ENCODE measurements at regions not wholly inside any gene's neighbourhood (a gene's known extent, or its start where the extent isn't known, plus 50 kb on each side); places are given as distances from the start of the nearest gene placed in this dataset.

- TF ChIP-seq EZH2 (IDR thresholded peaks at IDR 0.05; ENCODE audit: insufficient read depth, low read length) (no peak), CTCF (IDR thresholded peaks at IDR 0.05; ENCODE audit: insufficient read depth, low read depth, low read length) (no peak)
- no peak overlapping the region for H3K27ac Mint-ChIP-seq (ENCODE audit: unreplicated experiment)
- H3K4me1 Mint-ChIP-seq (ENCODE audit: low read depth, unreplicated experiment) = no peaks in the 10 kb centered on the region
- no peak for FAIRE-seq
- no peaks in the 10 kb centered on the region for H3K9me3 Mint-ChIP-seq (ENCODE audit: unreplicated experiment)
- H3K9ac ChIP-seq (ENCODE audit: low read length) = no peak overlapping the region
- H3K4me3 ChIP-seq (ENCODE audit: insufficient read depth, low read depth, low read length) = no peak overlapping the region
- H3K27me3 ChIP-seq (ENCODE audit: insufficient read depth, low read length) = no peaks in the 10 kb centered on the region
- H4K20me1 ChIP-seq (ENCODE audit: insufficient read depth, low read length) = no peaks in the 10 kb centered on the region
- H3K27me3 Mint-ChIP-seq (ENCODE audit: low read depth, unreplicated experiment) = no peaks in the 10 kb centered on the region
- H2AFZ ChIP-seq (ENCODE audit: low read depth, low read length) = no peak overlapping the region
- no peaks in the 10 kb centered on the region for H3K36me3 Mint-ChIP-seq (ENCODE audit: low read depth, unreplicated experiment)
- no peaks in the 10 kb centered on the region for H3K36me3 ChIP-seq (ENCODE audit: insufficient read depth, low read length)
- no peaks in the 10 kb centered on the region for H3K79me2 ChIP-seq (ENCODE audit: insufficient read depth, low read length)
- no peak overlapping the region for H3K27ac ChIP-seq (ENCODE audit: low read depth, low read length)
- no peaks in the 10 kb centered on the region for H3K4me1 ChIP-seq (ENCODE audit: insufficient read depth, low read length)
- H3K4me2 ChIP-seq (ENCODE audit: low read length) = no peak overlapping the region
- no peak overlapping the region for H3K4me3 Mint-ChIP-seq (ENCODE audit: unreplicated experiment)
- no peaks in the 10 kb centered on the region for H3K9me3 ChIP-seq (ENCODE audit: insufficient read depth, low read depth, low read length)
- DNase-seq (ENCODE audit: low read depth) = no peak
These were observed 120.1 kb upstream of the POC5 start for GRCh38 chr5:75837258-75837841.

- no peak overlapping the region for H3K27ac ChIP-seq (ENCODE audit: low read depth, low read length)
- no peak overlapping the region for H2AFZ ChIP-seq (ENCODE audit: low read depth, low read length)
- H3K27ac Mint-ChIP-seq (ENCODE audit: unreplicated experiment) = no peak overlapping the region
- no peak for DNase-seq (ENCODE audit: low read depth)
- no peak overlapping the region for H3K4me3 Mint-ChIP-seq (ENCODE audit: unreplicated experiment)
- H3K4me2 ChIP-seq (ENCODE audit: low read length) = no peak overlapping the region
- H3K36me3 ChIP-seq (ENCODE audit: insufficient read depth, low read length) = no peaks in the 10 kb centered on the region
- H3K79me2 ChIP-seq (ENCODE audit: insufficient read depth, low read length) = no peaks in the 10 kb centered on the region
- no peak for TF ChIP-seq EZH2 (IDR thresholded peaks at IDR 0.05; ENCODE audit: insufficient read depth, low read length)
- no peak for TF ChIP-seq CTCF (IDR thresholded peaks at IDR 0.05; ENCODE audit: insufficient read depth, low read depth, low read length)
- H3K27me3 ChIP-seq (ENCODE audit: insufficient read depth, low read length) = no peaks in the 10 kb centered on the region
- H4K20me1 ChIP-seq (ENCODE audit: insufficient read depth, low read length) = no peaks in the 10 kb centered on the region
- H3K9me3 ChIP-seq (ENCODE audit: insufficient read depth, low read depth, low read length) = peaks cover 9% of the 10 kb centered on the region
- H3K9ac ChIP-seq (ENCODE audit: low read length) = no peak overlapping the region
- no peaks in the 10 kb centered on the region for H3K4me1 Mint-ChIP-seq (ENCODE audit: low read depth, unreplicated experiment)
- H3K36me3 Mint-ChIP-seq (ENCODE audit: low read depth, unreplicated experiment) = no peaks in the 10 kb centered on the region
- no peak for FAIRE-seq
- H3K27me3 Mint-ChIP-seq (ENCODE audit: low read depth, unreplicated experiment) = no peaks in the 10 kb centered on the region
- no peak overlapping the region for H3K4me3 ChIP-seq (ENCODE audit: insufficient read depth, low read depth, low read length)
- no peaks in the 10 kb centered on the region for H3K9me3 Mint-ChIP-seq (ENCODE audit: unreplicated experiment)
- H3K4me1 ChIP-seq (ENCODE audit: insufficient read depth, low read length) = no peaks in the 10 kb centered on the region
These were observed 114.3 kb upstream of the POC5 start for GRCh38 chr5:75831561-75831960.

GRCh38 chr5:75828029-75828428 is 110.8 kb upstream of the POC5 start:
- H3K36me3 Mint-ChIP-seq (ENCODE audit: low read depth, unreplicated experiment) = no peaks in the 10 kb centered on the region
- Histone ChIP-seq H3K36me3 (ENCODE audit: insufficient read depth, low read length) (no peaks in the 10 kb centered on the region), H3K27me3 (ENCODE audit: insufficient read depth, low read length) (no peaks in the 10 kb centered on the region), H4K20me1 (ENCODE audit: insufficient read depth, low read length) (no peaks in the 10 kb centered on the region), H3K4me2 (ENCODE audit: low read length) (no peak overlapping the region), H3K4me1 (ENCODE audit: insufficient read depth, low read length) (no peaks in the 10 kb centered on the region), H3K4me3 (ENCODE audit: insufficient read depth, low read depth, low read length) (no peak overlapping the region), H2AFZ (ENCODE audit: low read depth, low read length) (no peak overlapping the region), H3K9ac (ENCODE audit: low read length) (no peak overlapping the region), H3K27ac (ENCODE audit: low read depth, low read length) (no peak overlapping the region), H3K9me3 (ENCODE audit: insufficient read depth, low read depth, low read length) (peaks cover 9% of the 10 kb centered on the region), H3K79me2 (ENCODE audit: insufficient read depth, low read length) (no peaks in the 10 kb centered on the region)
- no peak for TF ChIP-seq EZH2 (IDR thresholded peaks at IDR 0.05; ENCODE audit: insufficient read depth, low read length)
- TF ChIP-seq CTCF (IDR thresholded peaks at IDR 0.05; ENCODE audit: insufficient read depth, low read depth, low read length) = no peak
- H3K27me3 Mint-ChIP-seq (ENCODE audit: low read depth, unreplicated experiment) = no peaks in the 10 kb centered on the region
- no peaks in the 10 kb centered on the region for H3K4me1 Mint-ChIP-seq (ENCODE audit: low read depth, unreplicated experiment)
- no peak overlapping the region for H3K27ac Mint-ChIP-seq (ENCODE audit: unreplicated experiment)
- no peaks in the 10 kb centered on the region for H3K9me3 Mint-ChIP-seq (ENCODE audit: unreplicated experiment)
- no peak overlapping the region for H3K4me3 Mint-ChIP-seq (ENCODE audit: unreplicated experiment)
- DNase-seq (ENCODE audit: low read depth) (no peak), FAIRE-seq (no peak)
